ENCODE measurements at regions not wholly inside any gene's neighbourhood (a gene's known extent, or its start where the extent isn't known, plus 50 kb on each side); places are given as distances from the start of the nearest gene placed in this dataset.
"Not testable (repeated sequence)": the region's sequence is repeated elsewhere in the genome, so short reads cannot be mapped to it uniquely, and the experiment has no call there.

DNA sequence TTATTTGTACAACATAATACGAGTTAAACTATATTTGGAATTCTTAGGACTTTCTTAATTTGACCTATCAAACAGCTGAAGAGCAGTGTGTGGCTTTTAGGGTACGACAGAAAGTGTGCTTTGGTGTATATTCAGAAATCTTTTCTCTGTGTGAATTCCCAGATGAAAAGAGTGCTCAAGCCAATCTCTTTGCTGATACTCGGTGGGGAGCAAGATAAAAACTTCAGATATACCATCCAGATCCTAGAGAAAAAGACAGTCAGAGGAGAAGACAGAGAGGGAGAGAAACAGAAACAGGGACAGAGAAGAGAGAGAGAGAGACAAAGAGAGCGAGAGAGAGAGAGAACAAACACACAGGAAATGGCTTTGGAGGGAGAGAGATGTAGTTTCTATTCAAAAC is 658.3 kb upstream of the CPEB2 start:
- intact Hi-C loops (cut with DNase I): no loop called here
- H3K27ac ChIP-seq (ENCODE audit: low read length): no peak overlapping the region
- no peak overlapping the region for H3K4me3 ChIP-seq (ENCODE audit: low read length)
- no peaks in the 10 kb centered on the region for H3K9me3 ChIP-seq (ENCODE audit: control insufficient read depth, low read length)
- ATAC-seq (no peak), DNase-seq (no peak)
- no peaks in the 10 kb centered on the region for H3K27me3 ChIP-seq (ENCODE audit: control insufficient read depth, insufficient read depth)
- WGBS: 42% methylated on average over 4 of the region's 4 CpGs
- H3K4me1 ChIP-seq (ENCODE audit: control insufficient read depth, insufficient read depth, low read length): no peaks in the 10 kb centered on the region

DNA sequence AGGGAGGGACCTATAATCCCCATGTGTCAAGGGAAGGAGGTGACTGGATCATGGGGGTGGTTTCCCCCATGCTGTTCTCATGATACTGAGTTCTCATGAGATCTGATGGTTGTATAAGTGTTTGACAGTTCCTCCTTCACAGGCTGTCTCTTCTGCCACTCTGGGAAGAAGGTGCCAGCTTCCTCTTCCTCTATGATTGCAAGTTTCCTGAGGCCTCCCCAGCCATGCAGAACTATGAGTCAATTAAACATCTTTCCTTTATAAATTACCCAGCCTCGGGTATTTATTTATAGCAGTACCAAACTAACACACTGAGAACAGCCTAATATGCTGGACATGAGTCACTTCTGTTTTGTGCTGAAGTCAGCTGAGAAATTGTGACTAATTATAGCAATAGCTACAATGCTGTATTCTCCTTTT is 656.9 kb upstream of the CPEB2 start:
- peak; percentile 54 to 68 for ATAC-seq
- no peaks in the 10 kb centered on the region for H3K4me1 ChIP-seq (ENCODE audit: control insufficient read depth, insufficient read depth, low read length)
- no peaks in the 10 kb centered on the region for H3K27me3 ChIP-seq (ENCODE audit: control insufficient read depth, insufficient read depth)
- H3K9me3 ChIP-seq (ENCODE audit: control insufficient read depth, low read length): no peaks in the 10 kb centered on the region
- intact Hi-C loops (cut with DNase I): no loop called here
- no peak overlapping the region for H3K4me3 ChIP-seq (ENCODE audit: low read length)
- no peak for DNase-seq
- H3K27ac ChIP-seq (ENCODE audit: low read length): no peak overlapping the region
- WGBS: 11% methylated on average over 1 of the region's 1 CpG

- Histone ChIP-seq H3K4me1 (ENCODE audit: control insufficient read depth, insufficient read depth, low read length) (no peaks in the 10 kb centered on the region), H3K27me3 (ENCODE audit: control insufficient read depth, insufficient read depth) (no peaks in the 10 kb centered on the region), H3K27ac (ENCODE audit: low read length) (no peak overlapping the region), H3K4me3 (ENCODE audit: low read length) (no peak overlapping the region), H3K9me3 (ENCODE audit: control insufficient read depth, low read length) (no peaks in the 10 kb centered on the region)
- intact Hi-C loops (cut with DNase I): no loop called here
- DNase-seq (no peak), ATAC-seq (no peak)
- WGBS: 79% methylated on average over 7 of the region's 7 CpGs
Measured at GRCh38 chr4:14347526-14347925, 654.8 kb upstream of the CPEB2 start.

DNA sequence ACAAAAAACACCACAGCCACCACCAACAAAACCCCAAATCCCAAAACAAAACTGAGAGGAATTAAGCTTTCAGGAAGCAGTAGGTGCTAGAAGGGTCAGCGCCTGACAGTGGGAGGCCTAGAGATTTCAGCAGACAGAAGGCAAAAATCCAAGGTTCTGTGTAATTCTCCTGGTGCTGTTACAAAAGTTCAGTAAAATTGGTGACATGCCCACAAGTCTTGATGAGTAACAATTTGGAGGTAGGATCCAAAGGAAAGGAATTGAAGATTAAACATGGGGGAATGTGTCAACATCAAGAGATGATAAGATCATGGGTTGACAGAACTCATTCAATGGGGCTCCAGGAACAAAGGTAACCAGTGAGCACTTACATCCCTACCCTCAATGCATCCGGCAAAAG is 653.8 kb upstream of the CPEB2 start:
- H3K27me3 ChIP-seq (ENCODE audit: control insufficient read depth, insufficient read depth): no peaks in the 10 kb centered on the region
- ATAC-seq (no peak), DNase-seq (no peak)
- WGBS: 95% methylated on average over 2 of the region's 2 CpGs
- no peak overlapping the region for H3K4me3 ChIP-seq (ENCODE audit: low read length)
- H3K4me1 ChIP-seq (ENCODE audit: control insufficient read depth, insufficient read depth, low read length): no peaks in the 10 kb centered on the region
- H3K27ac ChIP-seq (ENCODE audit: low read length): no peak overlapping the region
- intact Hi-C loops (cut with DNase I): no loop called here
- no peaks in the 10 kb centered on the region for H3K9me3 ChIP-seq (ENCODE audit: control insufficient read depth, low read length)

DNA sequence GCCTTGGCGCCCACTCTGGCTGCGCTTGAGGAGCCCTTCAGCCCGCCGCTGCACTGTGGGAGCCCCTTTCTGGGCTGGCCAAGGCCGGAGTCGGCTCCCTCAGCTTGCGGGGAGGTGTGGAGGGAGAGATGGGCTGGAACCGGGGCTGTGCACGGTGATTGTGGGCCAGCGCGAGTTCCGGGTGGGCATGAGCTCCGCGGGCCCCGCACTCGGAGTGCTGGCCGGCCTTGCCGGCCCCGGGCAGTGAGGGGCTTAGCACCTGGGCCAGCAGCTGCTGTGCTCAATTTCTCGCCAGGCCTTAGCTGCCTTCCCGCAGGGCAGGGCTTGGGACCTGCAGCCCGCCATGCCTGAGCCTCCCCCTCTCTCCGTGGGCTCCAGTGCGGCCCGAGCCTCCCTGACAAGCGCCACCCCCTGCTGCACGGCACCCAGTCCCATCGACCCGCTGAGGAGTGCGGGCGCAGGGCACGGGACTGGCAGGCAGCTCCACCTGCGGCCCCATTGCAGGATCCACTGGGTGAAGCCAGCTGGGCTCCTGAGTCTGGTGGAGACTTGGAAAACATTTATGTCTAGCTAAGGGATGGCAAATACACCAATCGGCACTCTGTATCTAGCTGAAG is 643.6 kb upstream of the CPEB2 start:
- H3K4me1 ChIP-seq (ENCODE audit: control insufficient read depth, insufficient read depth, low read length); H3K27me3 ChIP-seq (ENCODE audit: control insufficient read depth, insufficient read depth); intact Hi-C loops (cut with DNase I); H3K4me3 ChIP-seq (ENCODE audit: low read length); H3K27ac ChIP-seq (ENCODE audit: low read length); H3K9me3 ChIP-seq (ENCODE audit: control insufficient read depth, low read length); ATAC-seq; DNase-seq: not testable (repeated sequence)
- 95% methylated on average over 34 of the region's 34 CpGs for WGBS

DNA sequence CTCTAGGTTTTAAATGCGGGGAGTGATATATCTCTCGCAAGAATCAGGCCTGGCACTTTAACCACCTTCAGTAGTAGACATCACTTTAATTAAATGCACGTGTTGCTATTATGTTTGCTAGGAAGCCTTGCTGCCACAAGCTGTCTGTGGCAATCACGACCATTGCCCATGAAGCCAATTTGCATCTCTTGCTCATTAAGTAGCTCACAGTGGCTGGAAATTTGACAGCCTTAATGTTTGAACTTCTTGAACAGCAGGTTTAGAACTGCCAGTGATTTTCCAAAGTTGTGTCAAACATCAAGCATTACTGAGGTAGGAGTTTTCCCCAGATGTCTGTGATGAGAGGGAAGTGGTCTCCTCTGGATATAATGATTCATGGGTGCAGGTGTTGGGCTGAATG is 642.3 kb upstream of the CPEB2 start:
- ATAC-seq (no peak), DNase-seq (no peak)
- no peaks in the 10 kb centered on the region for H3K27me3 ChIP-seq (ENCODE audit: control insufficient read depth, insufficient read depth)
- no peak overlapping the region for H3K4me3 ChIP-seq (ENCODE audit: low read length)
- H3K9me3 ChIP-seq (ENCODE audit: control insufficient read depth, low read length): no peaks in the 10 kb centered on the region
- WGBS: 93% methylated on average over 4 of the region's 4 CpGs
- no peak overlapping the region for H3K27ac ChIP-seq (ENCODE audit: low read length)
- intact Hi-C loops (cut with DNase I): no loop called here
- no peaks in the 10 kb centered on the region for H3K4me1 ChIP-seq (ENCODE audit: control insufficient read depth, insufficient read depth, low read length)

DNA sequence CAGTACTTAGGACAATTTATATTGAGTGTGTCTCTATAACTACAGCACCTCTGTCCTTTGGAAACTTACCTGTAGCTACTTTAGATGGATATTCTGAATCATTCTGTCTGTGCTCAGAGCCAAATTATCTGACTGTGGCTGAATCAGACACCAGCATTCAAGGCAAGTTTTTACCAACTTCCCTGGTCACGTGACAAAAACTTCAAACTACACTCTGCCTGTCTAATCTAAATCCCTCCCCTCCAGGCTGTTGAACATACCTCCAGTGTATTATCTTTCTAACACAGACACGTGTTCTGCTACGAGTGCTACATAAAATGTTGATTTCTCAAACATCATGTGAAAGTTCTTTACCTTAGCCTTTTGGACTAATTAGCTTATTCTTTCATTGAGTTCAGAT is 641.2 kb upstream of the CPEB2 start:
- WGBS: 40% methylated on average over 3 of the region's 3 CpGs
- intact Hi-C loops (cut with DNase I): no loop called here
- no peaks in the 10 kb centered on the region for H3K4me1 ChIP-seq (ENCODE audit: control insufficient read depth, insufficient read depth, low read length)
- DNase-seq: no peak
- no peak for ATAC-seq
- H3K27me3 ChIP-seq (ENCODE audit: control insufficient read depth, insufficient read depth): no peaks in the 10 kb centered on the region
- H3K27ac ChIP-seq (ENCODE audit: low read length): no peak overlapping the region
- no peak overlapping the region for H3K4me3 ChIP-seq (ENCODE audit: low read length)
- H3K9me3 ChIP-seq (ENCODE audit: control insufficient read depth, low read length): no peaks in the 10 kb centered on the region

GRCh38 chr4:14362385-14362784 is 639.9 kb upstream of the CPEB2 start:
- intact Hi-C loops (cut with DNase I): no loop called here
- no peak for ATAC-seq
- Histone ChIP-seq H3K27me3 (ENCODE audit: control insufficient read depth, insufficient read depth) (no peaks in the 10 kb centered on the region), H3K27ac (ENCODE audit: low read length) (no peak overlapping the region), H3K4me1 (ENCODE audit: control insufficient read depth, insufficient read depth, low read length) (no peaks in the 10 kb centered on the region), H3K4me3 (ENCODE audit: low read length) (no peak overlapping the region), H3K9me3 (ENCODE audit: control insufficient read depth, low read length) (no peaks in the 10 kb centered on the region)
- DNase-seq: no peak

DNA sequence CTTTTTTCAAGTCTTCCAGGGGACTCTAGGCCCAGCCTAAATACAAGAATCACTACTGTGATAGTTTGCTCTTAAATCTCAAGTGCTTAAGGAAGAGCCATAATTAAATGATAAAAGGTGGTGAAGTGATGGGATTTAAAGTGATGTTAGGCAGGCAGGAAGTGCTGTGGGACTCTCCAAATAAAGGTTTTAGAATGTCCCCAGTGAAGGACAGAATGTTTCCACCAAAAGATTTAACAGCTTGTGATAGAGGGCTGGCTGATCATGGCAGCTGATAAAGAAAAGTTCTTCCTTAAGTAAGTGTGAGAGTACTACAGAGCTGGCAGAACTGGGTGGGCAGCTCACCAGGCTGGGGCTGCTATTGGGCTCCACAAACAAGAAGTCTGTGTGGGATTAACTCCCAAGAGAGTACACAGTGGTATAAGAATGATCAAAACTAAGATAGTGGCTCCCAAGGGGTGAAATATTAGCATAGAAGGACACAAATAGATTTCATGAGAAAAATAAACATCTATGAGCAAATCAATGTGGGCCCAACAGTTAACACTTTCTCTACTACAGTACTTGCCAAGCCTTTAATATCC is 637.2 kb upstream of the CPEB2 start:
- H3K4me3 ChIP-seq (ENCODE audit: low read length): no peak overlapping the region
- DNase-seq (peak in 1 of 3 donors; percentile 37), ATAC-seq (no peak)
- intact Hi-C loops (cut with DNase I): no loop called here
- H3K4me1 ChIP-seq (ENCODE audit: control insufficient read depth, insufficient read depth, low read length): no peaks in the 10 kb centered on the region
- H3K9me3 ChIP-seq (ENCODE audit: control insufficient read depth, low read length): no peaks in the 10 kb centered on the region
- no peak overlapping the region for H3K27ac ChIP-seq (ENCODE audit: low read length)
- H3K27me3 ChIP-seq (ENCODE audit: control insufficient read depth, insufficient read depth): no peaks in the 10 kb centered on the region

- DNase-seq (peak; percentile 14 to 59 (median 37)), ATAC-seq (peak; percentile 71 to 79)
- Histone ChIP-seq H3K4me3 (ENCODE audit: low read length) (no peak overlapping the region), H3K9me3 (ENCODE audit: control insufficient read depth, low read length) (no peaks in the 10 kb centered on the region), H3K27me3 (ENCODE audit: control insufficient read depth, insufficient read depth) (no peaks in the 10 kb centered on the region), H3K4me1 (ENCODE audit: control insufficient read depth, insufficient read depth, low read length) (peaks cover 2% of the 10 kb centered on the region), H3K27ac (ENCODE audit: low read length) (no peak overlapping the region)
- intact Hi-C loops (cut with DNase I): no loop called here
- WGBS: 25% methylated on average over 4 of the region's 4 CpGs
Measured at GRCh38 chr4:14368391-14368790, 633.9 kb upstream of the CPEB2 start.

DNA sequence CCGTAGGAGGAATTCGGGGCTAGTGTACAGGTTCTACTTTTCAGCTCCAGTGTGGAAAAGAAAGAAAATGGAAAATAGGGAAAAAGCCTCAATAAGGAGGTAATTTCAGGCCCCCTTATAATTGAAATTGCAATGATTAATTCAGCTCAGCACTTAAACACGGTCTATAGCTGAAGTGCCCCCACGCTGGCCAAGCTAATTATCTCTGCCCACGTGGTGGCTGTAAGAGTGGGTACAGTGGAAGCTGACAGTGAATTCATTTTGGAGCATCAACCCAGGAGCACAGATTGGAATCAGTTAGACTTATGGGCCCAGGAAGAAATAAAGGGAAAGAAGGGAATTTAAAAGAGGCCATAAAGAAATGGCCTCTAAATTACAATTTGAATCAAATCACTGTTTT is 631.1 kb upstream of the CPEB2 start:
- WGBS: 72% methylated on average over 5 of the region's 5 CpGs
- intact Hi-C loops (cut with DNase I): no loop called here
- ATAC-seq: no peak

GRCh38 chr4:14375816-14376215 is 626.5 kb upstream of the CPEB2 start:
- DNase-seq (no peak), ATAC-seq (no peak)
- no peak overlapping the region for H3K4me3 ChIP-seq (ENCODE audit: low read length)
- no peaks in the 10 kb centered on the region for H3K27me3 ChIP-seq (ENCODE audit: control insufficient read depth, insufficient read depth)
- intact Hi-C loops (cut with DNase I): no loop called here
- H3K27ac ChIP-seq (ENCODE audit: low read length): no peak overlapping the region
- H3K4me1 ChIP-seq (ENCODE audit: control insufficient read depth, insufficient read depth, low read length): peaks cover 2% of the 10 kb centered on the region
- no peaks in the 10 kb centered on the region for H3K9me3 ChIP-seq (ENCODE audit: control insufficient read depth, low read length)
- 83% methylated on average over 5 of the region's 5 CpGs for WGBS

More for the DNA sequence above, 631.1 kb upstream of the CPEB2 start:
- no peaks in the 10 kb centered on the region for H3K9me3 ChIP-seq (ENCODE audit: control insufficient read depth, low read length)
- H3K27me3 ChIP-seq (ENCODE audit: control insufficient read depth, insufficient read depth): no peaks in the 10 kb centered on the region
- peaks cover 2% of the 10 kb centered on the region for H3K4me1 ChIP-seq (ENCODE audit: control insufficient read depth, insufficient read depth, low read length)
- H3K4me3 ChIP-seq (ENCODE audit: low read length): no peak overlapping the region
- no peak for DNase-seq
- H3K27ac ChIP-seq (ENCODE audit: low read length): no peak overlapping the region

Data from right cardiac atrium (tissue), 5 donors.